ENCODE measurements at regions not wholly inside any gene's neighbourhood (a gene's known extent, or its start where the extent isn't known, plus 50 kb on each side); places are given as distances from the start of the nearest gene placed in this dataset.

DNA sequence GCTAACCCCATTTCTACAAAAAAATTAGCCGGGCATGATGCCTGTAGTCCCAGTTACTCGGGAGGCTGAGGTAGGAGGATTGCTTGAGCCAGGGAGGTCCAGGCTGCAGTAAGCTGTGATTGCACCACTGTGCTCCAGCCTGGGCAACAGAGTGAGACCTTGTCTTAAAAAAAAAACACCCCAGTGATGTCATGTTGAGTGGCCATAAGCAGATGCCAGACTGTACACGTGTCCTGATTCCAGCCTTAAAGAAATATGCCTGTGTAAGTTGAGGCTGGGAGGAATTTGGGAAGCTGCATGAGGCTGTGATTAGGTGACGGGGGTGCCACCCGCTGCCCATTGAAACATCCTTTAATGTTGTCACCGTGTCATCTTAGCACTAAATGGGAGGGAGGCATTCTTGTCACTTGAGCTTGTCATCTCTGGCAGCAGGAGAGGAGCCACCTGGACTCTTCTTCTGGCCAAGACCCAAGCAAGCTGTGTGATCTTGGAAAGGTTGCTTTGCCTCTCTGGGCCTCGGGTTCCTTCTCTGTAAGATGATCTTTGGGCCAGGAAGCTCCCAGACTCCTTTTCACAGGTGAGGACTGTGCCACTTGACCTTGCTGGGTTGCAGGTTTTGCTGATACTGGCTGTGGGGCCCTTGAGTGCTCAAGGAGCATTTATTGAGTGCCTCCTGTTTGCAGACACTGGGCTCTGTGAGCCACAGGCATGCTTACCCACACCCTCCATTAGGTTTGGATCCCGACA lies 98.3 kb upstream of the CIBAR2 start:
- DNase-seq (ENCODE audit: extremely low read depth in 1 of 11, low read depth in 9 of 11, low spot score in 4 of 11), result no peak

DNA sequence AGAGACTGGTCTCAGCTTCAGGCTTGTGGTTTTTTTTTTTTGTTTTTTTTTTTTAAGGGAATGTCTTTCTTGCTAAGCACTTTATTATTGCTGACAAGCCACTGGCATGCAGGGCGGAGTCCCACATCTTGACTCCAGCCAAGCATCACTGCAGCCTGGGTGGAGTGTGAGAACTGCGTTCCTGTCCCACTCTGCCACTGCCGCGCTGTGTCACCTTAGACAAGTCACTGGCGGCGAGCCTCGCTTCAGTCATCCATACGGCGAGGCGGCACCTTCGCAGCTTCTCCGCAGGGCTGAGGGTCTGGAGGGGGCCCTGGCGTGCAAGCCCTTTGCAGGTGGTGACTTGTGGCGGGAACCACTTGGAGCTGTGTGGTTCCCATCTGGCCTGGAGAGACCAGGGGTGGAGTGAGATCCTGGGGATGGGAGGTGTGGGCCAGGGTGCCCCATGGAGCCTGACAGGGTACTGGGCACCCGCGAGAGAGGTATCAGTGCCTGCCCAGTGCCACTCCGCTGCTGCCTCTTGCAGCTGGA lies 99.1 kb upstream of the CIBAR2 start:
- DNase-seq (ENCODE audit: extremely low read depth in 1 of 11, low read depth in 9 of 11, low spot score in 4 of 11), result no peak

DNA sequence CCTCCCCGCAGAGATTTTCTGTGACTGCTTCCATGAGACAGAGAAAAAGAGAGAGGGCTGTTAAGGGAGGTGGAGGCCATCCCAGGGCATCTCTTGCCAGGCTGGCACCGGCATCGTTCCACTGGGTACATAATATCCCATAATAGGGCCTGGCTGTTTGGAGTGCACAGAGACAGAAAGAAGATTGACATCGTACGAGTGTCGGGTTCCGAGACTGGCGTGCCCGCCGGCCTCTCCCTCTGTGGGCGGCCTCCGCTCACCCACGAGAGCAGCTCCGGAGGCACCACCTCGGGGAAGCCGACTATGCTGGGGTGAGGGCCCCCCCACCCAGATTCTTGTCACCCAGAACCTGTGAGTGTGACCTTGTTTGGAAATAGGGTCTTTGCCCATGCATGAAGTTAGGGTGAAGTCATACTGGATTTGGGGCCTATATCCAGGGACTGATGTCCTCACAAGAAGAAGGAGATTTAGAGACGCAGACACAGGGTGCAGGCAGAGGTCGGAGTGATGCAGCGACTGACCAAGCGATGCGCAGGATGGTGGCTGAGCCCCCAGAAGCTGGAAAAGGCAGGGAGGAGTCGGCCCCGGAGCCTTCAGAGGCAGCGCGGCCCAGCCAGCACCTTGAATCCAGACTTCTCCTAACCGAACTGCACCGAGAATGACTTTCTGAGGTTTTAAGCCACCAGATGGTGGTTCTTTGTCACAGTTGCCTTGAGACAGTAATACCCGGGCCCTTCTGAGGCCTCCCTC lies 101.8 kb upstream of the CIBAR2 start:
- no peak for DNase-seq (ENCODE audit: extremely low read depth in 1 of 11, low read depth in 9 of 11, low spot score in 4 of 11)

DNA sequence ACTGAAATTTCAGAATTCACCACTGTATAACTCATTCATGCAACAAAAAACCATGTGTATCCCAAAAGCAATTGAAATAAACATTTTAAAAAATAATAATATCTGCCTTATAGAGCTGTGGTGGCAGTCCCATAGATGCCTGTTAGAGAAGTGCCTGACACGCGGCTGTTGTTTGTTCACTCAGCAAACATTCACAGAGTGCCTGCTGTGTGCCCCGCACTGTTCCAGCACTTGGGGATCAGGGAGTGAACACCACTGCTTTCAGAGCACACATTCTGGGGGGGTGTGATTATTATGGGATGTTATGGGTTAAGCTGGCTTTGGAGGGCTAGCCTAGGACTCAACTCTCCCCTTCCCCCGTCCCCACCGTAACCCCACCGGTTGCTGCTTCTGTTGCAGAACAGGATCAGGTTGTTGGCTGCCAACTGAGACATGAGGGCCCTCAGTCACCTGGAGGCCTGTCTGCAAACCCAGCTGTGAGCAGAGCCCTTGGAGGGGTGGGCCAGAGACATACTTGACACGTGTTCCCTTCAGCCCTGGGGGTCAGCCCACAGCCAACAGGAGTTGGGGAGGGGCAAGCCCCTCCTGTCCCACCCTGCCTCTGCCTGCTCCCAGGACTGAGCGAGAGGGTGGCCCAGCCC lies 103.3 kb upstream of the CIBAR2 start:
- no peak for DNase-seq (ENCODE audit: extremely low read depth in 1 of 11, low read depth in 9 of 11, low spot score in 4 of 11)

DNA sequence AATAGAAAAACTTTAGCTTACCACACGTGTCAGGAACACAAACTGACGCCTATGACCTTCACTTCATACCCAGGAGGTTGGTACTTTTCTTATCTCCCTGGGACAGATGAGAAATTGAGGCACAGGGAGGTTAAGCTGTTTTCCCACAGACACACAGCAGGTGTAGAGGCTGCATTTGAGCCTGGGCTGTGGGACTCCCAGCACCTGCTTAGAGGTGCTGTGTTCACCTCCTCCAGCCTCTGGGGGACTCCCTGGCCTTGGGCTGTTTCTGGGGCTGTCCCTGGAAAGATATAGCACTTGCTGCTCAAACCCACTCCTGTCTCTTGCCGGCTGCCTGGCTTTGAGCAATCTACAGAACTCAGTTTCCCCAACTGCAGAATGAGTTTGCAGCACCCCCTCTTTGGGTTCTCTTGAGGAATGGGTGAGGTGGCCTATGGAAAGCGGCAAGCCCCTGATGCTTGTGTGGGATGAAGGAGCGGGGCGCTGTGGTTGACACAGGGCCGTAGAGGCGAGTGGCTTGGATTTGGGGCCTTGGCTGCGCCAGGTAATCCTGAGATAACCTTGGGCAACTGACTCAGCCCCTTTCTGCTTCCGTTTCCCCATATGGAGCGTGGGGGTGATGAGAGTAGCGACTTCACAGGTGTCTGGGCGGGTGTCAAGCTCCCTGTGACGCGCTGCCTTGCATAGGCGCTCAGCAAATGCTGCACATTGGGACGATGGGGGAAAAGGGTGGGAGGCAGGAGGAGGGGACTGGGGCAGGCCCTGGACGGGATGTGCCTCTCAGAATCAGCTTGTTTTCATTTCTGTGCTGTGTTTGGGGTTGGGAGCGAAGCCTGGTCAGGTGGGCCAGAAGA lies 104.5 kb upstream of the CIBAR2 start:
- no peak for DNase-seq (ENCODE audit: extremely low read depth in 1 of 11, low read depth in 9 of 11, low spot score in 4 of 11)

DNA sequence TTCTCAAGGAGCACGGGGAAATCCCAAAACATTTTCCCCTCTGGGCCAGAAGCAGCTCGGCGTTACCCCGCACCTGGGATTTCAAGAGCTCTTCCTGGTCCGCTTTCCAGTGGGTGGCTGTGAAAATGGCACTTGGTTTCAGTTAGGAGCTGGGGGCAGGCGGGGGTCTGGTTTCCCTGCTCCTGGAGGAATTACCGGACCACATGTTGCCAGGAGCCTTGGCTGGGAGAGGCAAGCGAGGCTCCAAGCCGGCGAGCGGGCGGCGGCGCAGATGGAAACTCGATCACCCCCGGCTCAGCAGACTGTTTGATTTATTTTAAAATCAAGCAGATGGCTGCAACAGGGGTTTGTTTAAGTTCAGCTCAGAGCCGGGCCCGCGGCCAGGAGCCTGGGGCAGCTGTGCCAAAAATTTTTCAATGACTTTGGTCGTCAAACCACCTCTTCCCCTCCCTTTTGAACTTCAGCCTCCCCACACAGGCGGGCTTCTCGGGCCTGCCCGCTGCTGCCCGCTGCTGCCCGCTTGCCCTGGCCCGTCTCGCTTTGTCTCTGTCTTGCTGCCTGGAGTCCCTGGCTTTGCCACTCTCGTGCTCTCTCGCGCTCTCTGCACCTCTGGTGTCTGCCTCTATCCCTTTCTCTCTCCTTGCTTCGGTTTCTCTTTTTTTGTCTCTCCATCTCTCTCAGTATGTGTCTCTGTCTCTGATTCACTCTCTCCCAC lies 108.0 kb upstream of the CIBAR2 start:
- peak in 8 of 11 donors; percentile 74 to 86 (median 78) for DNase-seq (ENCODE audit: extremely low read depth in 1 of 11, low read depth in 9 of 11, low spot score in 4 of 11)

DNA sequence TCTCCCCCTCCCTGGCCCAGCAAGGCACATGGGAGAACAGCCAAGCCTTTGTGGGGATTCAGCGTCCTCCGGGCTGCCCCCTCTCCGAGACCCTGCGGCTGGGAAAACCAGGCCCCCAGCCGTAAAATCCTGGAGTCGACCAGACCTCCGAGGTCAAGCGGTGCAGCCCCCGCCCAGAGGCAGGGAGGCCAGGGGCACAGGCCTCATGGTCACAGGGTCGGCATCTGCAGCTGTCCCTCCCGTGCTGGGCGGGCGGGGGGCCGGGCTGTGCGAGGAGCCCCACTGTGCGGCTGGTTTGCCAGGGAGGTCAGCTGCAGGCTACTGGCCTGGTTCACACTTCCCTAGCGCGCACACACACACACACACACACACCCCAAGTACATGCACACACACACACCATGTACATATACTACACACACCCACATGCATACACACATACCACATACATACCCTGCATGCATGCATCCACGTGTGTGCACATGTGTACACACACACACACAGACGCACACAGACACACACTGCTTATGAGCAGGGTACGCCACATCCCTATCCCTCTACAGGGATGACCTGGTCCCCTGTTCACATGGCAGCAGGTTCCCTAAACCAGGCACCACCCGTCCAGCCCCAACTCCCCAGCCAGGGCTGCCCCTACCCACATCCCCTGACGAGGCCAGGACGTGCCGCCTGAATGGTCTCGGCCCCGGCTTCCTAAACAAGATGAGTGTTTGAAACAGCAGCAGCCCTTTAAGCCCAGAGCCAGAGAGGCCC lies 108.9 kb upstream of the CIBAR2 start:
- DNase-seq (ENCODE audit: extremely low read depth in 1 of 11, low read depth in 9 of 11, low spot score in 4 of 11), result no peak

DNA sequence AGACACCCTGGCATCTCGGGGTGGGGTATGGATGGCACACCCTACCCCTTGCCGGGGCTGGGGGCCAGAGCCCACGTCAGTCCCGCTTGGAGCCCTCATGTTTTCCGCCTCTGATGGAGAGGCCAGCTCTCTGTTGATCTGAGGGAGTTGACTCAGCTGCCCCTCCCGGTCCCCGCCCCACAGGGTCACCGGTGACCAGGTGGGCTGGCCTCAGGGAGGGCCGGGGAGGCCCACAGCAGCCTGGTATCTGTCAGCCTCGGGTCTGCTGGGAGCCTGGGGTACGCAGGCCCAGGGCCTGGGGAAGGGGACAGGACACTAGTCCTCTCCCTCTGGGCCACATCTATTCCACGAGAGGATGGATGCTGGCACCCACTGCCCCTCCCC lies 109.5 kb upstream of the CIBAR2 start:
- DNase-seq (ENCODE audit: extremely low read depth in 1 of 11, low read depth in 9 of 11, low spot score in 4 of 11), result no peak

DNA sequence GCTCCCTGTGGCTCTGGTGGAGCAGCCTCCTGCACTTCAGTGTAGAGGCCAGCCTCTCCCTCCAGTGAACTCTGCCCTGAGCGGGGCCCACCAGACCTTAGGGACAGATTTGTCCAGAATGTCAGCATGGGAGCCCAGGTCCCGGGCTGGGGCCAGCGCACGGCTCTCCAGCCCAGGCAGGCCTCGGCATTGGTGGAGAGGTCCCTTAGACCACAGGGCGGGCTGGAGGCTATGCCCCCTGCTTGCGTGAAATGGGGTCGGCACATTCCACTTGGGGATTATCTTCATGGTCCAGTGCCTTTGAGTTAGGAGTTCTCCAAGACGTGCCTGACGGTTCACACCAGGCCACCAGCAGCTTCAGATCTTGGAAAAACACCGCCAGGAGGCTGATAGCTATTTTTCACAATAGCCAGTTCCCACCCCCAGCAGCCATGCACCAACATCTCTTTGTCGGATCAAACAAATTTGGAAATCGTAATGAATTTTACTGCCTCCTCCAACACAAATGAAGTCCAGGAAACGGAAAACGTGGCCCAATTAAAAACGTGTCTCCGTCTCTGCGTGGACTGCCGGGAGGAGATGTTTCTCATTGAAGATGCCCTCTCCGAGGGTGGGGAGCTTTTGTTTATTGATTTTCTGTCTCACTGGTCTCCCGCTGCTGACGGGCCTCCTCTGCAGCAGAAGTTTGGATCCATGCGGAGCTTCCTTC lies 110.0 kb upstream of the CIBAR2 start:
- no peak for DNase-seq (ENCODE audit: extremely low read depth in 1 of 11, low read depth in 9 of 11, low spot score in 4 of 11)

DNA sequence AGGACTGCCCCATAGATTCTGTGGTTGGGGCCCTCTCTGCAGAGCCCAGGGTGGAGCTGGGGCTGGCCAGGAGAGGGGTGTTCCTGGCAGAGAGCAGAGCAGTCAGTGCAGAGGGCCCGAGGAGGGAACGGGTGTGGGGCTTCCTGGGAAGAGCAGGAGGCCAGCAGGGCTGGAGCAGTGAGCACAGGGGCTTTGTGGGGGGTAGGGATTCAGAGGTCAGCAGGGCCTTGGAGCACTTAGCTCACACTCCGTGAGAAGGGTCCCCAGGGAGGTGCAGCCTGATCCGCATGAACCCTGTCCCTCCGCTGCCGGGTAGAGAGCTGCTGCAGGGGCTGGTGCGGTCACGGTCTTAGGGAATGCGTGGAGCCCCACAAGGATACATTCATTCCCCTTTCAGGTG lies 113.0 kb upstream of the CIBAR2 start:
- DNase-seq (ENCODE audit: extremely low read depth in 1 of 11, low read depth in 9 of 11, low spot score in 4 of 11), result no peak

DNA sequence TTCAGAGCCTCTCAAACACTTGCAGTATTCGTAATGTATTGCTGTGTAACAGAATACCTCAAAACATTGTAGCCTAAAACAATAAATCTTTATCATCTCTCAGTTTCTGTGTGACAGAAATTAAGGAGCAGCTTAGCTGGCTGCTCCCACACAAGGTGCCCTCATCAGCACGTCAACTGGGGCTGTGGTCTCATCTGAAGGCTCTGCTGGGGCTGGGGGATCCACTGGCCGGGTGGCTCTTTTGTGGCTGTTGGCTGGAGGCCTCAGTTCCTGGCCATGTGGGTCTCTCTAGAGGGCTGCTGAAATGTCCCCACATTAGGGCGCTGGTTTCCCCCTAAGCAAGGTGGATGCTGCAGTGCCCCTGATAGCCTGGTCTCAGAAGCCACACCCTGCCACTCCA lies 113.4 kb upstream of the CIBAR2 start:
- DNase-seq (ENCODE audit: extremely low read depth in 1 of 11, low read depth in 9 of 11, low spot score in 4 of 11), result no peak

DNA sequence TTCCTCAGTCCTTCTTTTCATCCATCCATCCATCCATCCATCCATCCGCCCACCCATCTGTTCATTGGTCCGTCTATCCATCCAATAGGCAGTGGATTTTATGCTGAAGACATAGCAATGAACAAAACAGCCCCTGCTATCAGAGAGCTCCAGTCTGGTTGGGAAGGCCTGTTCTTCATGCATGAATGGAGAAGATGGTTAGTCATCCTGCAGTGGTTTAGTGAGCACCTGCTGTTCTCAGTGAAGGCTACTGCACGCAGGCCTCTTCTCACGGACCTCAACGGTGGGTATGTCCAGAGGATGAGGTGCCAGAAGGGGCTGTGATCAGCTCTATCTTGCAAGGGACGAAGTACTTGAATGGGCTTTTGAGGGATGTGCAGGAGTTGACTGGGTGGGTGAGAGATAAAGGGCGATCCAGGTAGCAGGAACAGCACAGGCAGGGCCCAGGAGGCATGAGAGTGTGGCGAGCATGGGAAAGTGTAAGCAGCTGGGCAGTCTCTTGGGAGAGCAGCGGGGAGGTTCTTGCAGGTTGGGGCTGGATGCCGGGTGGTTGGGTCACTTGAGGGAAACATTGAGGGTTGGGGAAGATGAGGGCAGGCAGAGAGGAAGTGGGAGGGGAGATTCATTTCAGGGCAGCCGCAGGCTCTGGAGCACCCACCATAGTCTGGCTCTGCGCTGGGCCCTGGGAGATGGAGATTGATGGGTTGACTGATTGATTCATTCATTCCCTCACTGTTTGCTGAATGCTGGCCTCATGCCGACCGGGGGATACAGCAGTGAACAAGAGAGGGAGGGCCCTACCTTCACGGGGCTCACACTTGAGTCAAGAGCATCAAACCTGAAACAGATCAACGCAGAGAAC lies 115.0 kb upstream of the CIBAR2 start:
- no peak for DNase-seq (ENCODE audit: extremely low read depth in 1 of 11, low read depth in 9 of 11, low spot score in 4 of 11)

DNA sequence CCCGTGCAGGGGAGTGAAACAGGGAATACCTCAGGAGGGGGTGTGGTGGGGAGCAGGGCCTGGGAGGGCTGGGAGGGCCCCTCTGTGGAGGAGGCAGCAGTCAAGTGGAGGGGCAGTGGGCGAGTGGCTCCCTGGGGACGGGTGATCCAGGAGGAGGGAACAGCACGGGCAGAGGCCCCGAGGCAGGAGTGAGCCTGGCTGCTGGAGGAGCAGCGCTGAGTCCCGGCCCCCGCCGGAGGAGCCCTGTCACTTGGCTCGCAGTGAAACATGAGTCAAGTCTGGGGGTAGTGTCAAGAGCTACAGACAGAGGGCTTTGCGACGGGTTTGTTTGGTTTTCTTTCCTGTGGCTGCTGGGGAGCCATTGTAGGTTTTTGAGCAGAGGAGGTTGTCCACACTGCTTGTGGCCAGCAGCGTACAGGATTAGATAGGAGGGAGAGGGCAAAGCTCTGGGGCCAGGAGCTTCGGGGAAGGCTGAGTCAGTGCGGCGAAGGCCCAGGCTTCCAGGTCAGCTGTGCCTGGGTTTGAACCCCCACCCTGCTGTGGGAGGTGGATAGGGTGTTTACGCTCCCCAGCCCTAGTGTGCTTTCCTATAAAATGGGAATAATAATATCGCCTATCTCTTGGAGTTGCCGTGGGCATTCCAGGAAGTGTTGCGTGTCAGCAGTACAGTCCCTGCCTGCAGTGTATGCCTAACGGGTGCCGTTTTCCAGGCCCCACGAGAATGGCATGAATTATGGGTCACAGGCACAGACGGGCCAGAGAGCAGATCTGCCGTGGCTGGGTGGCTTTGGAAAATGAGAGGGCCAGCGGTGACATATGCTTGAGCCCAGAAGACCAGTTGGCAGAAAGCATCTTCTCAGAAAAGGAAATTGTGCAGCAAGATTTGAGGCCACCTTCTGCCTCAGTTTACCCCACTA lies 115.9 kb upstream of the CIBAR2 start:
- no peak for DNase-seq (ENCODE audit: extremely low read depth in 1 of 11, low read depth in 9 of 11, low spot score in 4 of 11)

DNA sequence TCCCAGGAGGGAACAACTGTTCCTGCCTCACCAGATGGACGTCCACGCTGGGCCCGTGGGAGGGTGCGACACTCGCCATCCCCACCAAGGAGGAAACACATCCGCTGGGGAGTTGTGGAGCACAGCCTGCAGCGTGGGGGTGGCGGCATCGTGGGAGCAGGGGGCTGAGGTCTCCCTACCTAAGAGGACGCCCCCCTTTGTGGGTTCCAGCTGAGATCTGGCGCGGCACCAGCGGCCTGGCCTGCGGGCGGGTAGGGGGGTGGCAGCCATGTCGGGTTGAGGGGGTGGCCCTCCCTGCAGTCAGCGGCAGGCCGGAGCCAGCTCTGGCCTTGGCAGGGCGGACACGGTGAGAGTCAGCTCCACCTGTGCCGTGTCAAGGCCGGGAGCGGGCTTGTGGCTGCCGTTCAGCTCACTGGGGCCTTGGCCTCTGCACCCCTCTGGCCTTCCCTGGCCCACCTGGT lies 116.7 kb upstream of the CIBAR2 start:
- no peak for DNase-seq (ENCODE audit: extremely low read depth in 1 of 11, low read depth in 9 of 11, low spot score in 4 of 11)

DNA sequence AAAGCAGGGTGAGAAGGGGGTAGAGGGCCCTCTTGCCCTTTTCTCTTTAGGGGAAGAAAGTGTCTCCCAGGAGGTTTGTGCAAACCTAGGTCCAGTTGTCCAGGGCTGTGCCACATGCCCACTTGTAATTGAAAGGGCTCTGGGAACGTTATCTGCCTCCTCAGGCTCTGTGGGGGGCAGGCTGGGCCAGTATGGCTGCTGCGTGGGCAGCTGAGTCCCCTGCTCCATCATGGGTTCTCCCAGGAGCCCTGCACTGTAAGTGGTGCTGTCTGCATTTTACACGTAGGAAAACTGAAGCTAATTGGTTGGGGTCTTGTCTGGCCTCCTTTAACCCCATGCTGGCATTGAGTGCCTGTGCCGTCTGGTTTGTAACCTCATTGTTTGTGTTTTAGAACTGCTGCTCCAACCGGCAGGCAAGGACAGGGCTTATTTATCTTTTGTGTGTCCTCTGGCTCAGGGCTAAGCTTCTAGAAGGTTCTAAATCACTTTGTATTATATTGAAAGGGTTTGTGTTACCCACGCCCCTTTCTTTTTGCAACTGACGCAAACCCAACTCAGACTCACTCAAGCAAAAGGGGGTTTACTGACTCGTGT lies 117.7 kb upstream of the CIBAR2 start:
- no peak for DNase-seq (ENCODE audit: extremely low read depth in 1 of 11, low read depth in 9 of 11, low spot score in 4 of 11)

Measured in renal cortex interstitium (tissue), 11 donors.